Choroid plexus epithelial cell (primary cell): ENCODE measurements at regions not wholly inside any gene's neighbourhood (a gene's known extent, or its start where the extent isn't known, plus 50 kb on each side); places are given as distances from the start of the nearest gene placed in this dataset.
"Not testable (repeated sequence)": the region's sequence is repeated elsewhere in the genome, so short reads cannot be mapped to it uniquely, and the experiment has no call there.

Experiments used
- DNase-seq: peaks from one replicate; pipeline ENCODE4 v3.0.0-alpha.2; 2010; ENCODE audit warnings: low read depth
- H3K4me3 ChIP-seq: 2 replicates; pipeline ENCODE4 v1.5.1; 2011; ENCODE audit warnings: low read depth, mild to moderate bottlenecking, control low read depth, low read length, moderate library complexity
- CTCF ChIP-seq: conservative IDR thresholded peaks from 2 replicates; pipeline ENCODE4 v1.5.1; 2011; ENCODE audit warnings: low read depth, mild to moderate bottlenecking, control low read depth, inconsistent platforms, low read length, moderate library complexity

DNA sequence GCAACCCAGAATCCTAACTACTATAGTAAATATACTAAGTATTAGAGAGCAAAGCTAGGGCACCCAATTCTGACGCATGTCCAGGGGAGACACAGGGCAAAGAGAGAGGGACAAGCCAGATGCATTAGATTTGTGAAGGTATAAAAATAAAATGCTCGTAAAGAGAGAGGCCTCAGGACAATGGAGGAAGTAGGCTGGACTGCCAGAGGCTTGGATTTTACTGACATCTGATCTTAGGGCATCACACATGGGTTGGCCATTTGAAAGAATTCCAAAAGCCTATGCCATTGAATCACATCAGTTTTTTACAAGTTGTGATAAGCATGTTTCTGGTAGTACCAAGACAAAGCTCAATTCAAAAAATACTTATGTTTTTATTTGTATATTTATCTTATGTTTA, 149.3 kb upstream of the MSX2 start:
- no peak for DNase-seq
- no peak overlapping the region for H3K4me3 ChIP-seq

GRCh38 chr5:174576042-174576441, 148.3 kb upstream of the MSX2 start:
- no peak overlapping the region for H3K4me3 ChIP-seq
- TF ChIP-seq CTCF: no peak
- DNase-seq: no peak

More for the DNA sequence above, 149.3 kb upstream of the MSX2 start:
- TF ChIP-seq CTCF: no peak

DNA sequence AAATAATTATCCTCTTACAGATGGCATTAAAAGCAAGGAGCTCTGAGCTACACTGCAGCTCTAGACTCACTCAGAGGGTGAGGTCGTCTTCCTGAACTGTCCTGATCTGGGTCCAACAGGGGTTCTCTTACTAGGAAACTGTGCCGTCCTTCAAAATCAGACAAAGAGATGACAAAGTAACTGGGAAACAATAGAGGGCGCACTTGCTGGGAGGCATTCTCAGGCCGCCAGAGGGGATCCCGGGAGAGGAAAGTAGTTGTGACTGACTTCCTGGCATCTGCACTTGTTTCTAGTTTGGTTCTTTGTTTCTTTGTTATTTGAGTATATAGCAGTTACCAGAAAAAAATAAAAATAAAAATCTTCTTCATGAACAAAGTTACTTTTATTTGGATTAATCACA, 142.9 kb upstream of the MSX2 start:
- H3K4me3 ChIP-seq: no peak overlapping the region
- peak; percentile 28 for DNase-seq
- peak; percentile 56 for TF ChIP-seq CTCF

- H3K4me3 ChIP-seq: no peak overlapping the region
- no peak for TF ChIP-seq CTCF
- no peak for DNase-seq
These were observed 142.5 kb upstream of the MSX2 start for GRCh38 chr5:174581894-174582293.

DNA sequence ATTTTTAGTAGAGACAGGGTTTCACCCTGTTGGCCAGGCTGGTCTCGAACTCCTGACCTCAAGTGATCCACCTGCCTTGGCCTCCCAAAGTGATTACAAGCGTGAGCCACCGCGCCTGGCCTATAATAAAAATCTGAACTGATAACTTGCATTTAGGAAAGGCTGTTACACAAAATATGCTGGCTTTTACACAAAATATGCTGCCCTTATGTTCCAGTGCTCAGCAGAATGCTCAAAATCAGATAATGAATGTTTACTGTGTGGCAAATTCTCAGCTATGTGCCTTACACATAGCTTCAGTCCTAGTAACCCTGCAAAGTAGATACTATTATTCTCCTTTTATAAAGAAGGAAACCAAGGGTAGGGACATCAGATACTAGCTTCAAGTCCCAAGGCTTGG, 141.3 kb upstream of the MSX2 start:
- TF ChIP-seq CTCF: no peak
- DNase-seq: no peak
- H3K4me3 ChIP-seq: no peak overlapping the region

DNA sequence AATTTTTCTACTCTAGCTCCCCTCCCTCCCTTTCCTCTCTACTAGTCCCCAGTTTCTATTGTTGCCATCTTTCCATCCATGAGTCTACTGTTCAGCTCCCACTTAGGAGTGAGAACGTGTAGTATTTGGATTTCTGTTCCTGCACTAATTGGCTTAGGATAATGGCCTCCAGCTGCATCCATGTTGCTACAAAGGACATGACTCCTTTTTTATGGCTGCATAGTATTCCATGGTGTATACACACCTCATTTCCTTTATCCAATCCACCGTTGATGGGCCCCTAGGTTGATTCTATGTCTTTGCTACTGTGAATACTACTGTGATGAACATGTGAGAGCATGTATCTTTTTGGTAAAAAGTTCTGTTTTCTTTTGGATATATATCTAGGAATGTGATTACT, 138.9 kb upstream of the MSX2 start:
- DNase-seq: no peak
- TF ChIP-seq CTCF: no peak
- H3K4me3 ChIP-seq: no peak overlapping the region

DNA sequence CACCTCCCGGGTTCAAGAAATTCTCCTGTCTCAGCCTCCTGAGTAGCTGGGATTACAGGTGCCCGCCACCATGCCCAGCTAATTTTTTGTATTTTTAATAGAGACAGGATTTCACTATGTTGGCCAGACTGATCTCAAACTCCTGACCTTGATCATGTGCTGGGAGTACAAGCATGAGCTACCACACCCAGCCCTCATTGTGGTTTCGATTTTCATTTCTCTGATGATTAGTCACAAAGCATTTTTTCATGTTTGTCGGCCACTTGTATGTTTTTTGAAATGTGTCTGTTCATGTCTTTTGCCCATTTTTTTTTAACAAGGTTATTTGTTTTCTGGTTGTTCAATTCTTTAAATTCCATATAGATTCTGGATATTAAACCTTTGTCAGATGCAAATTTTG, 138.2 kb upstream of the MSX2 start:
- DNase-seq, H3K4me3 ChIP-seq: not testable (repeated sequence)

- TF ChIP-seq CTCF: no peak
- H3K4me3 ChIP-seq: no peak overlapping the region
- DNase-seq: no peak
These were observed 135.4 kb upstream of the MSX2 start for GRCh38 chr5:174589011-174589410.
